ENCODE measurements at regions not wholly inside any gene's neighbourhood (a gene's known extent, or its start where the extent isn't known, plus 50 kb on each side); places are given as distances from the start of the nearest gene placed in this dataset.

DNA sequence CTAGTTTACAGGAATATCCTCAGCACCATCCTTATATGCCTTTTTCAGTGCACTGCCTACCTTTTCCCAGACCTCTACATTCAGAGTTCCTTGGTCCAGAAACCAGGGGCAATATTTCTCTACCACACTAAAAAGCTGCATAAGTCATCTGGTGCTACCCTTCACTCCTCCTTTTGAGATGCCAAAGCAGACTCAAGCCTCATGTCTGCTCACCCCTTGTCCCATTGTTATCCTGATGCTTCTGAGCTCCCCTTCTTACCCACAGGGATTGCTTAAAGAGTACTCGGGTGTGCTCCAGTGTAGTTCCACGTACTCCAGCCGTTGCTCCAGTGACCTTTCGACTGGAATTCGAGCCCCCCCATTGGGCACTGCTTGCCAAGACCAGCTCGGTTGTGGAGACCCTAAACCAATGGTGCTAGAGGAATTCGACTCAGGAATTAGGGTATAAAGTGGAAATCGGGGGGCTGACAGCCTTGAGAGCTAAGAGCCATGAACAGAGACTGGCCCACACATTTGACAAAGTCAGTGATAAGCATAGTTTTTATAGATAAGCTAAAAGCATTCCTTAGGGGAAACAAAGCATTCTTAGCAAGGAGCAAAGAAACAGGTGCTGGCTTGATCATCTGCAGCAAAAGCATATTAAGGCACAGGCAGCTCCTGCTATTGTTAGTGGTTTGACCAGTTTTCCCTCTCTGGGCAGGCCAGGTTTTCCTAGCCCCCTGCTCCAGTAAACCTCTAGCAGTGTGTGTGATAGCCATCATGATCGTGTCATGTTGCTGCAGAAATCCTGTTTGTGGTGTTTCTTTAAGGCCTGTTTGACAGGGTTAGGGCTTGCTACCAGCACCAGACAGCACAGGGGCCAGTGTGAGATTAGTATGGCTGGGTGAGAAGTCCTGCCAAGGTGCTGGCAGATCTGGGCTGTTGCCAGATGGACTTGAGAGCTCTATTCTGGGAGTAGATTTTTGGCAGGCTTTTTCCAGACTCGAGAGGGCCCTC lies 57.5 kb upstream of the WDR1 start:
- intact Hi-C loops (cut with micrococcal nuclease) = no loop called here
- H2AFZ ChIP-seq (ENCODE audit: insufficient read depth, low read depth, low read length, poor library complexity, severe bottlenecking) = no peak overlapping the region
- H3K9ac ChIP-seq (ENCODE audit: low read length) = no peak overlapping the region
- H3K27ac ChIP-seq (ENCODE audit: low read length in 2 of 2) = no peak overlapping the region
- ChIA-PET POLR2A (no interaction called here), CTCF (interaction anchor here (1.2 to 1.5 kb wide), 2 partner anchors 9 to 11 kb away, joined by 3 read pairs; no protein-coding TSS in a partner anchor)
- Mint-ChIP-seq H3K4me3 (no peak overlapping the region), H3K27me3 (peaks cover 45% of the 10 kb centered on the region), H3K4me1 (no peaks in the 10 kb centered on the region), H3K9me3 (ENCODE audit: insufficient read depth) (no peaks in the 10 kb centered on the region), H3K27ac (no peak overlapping the region)
- peaks cover 0 to 6% (median 0%) of the 10 kb centered on the region in 4 experiments for H3K27me3 ChIP-seq (replicated peaks in 1 of 4; ENCODE audit: control extremely low read depth in 1 of 4, control insufficient read depth in 3 of 4, insufficient read depth in 4 of 4, low read length in 3 of 4)
- TF ChIP-seq EZH2 (IDR thresholded peaks at IDR 0.05; ENCODE audit: borderline replicate concordance, insufficient read depth, low read depth, low read length, poor library complexity, severe bottlenecking) = no peak
- no peaks in the 10 kb centered on the region for H3K9me3 ChIP-seq (ENCODE audit: control extremely low read depth in 1 of 3, control insufficient read depth in 2 of 3, insufficient read depth in 1 of 3, low read length in 2 of 3)
- H4K20me1 ChIP-seq (ENCODE audit: control insufficient read depth, insufficient read depth, low read length, poor library complexity, severe bottlenecking) = no peaks in the 10 kb centered on the region
- WGBS (ENCODE audit: insufficient coverage) = 89% methylated on average over 10 of the region's 10 CpGs
- H3K4me2 ChIP-seq (replicated peaks; ENCODE audit: low read depth, low read length, poor library complexity, severe bottlenecking) = no peak overlapping the region
- H3K79me2 ChIP-seq (ENCODE audit: control insufficient read depth, insufficient read depth, low read length) = no peaks in the 10 kb centered on the region
- ATAC-seq (ENCODE audit: low read depth) = no peak
- DNase-seq = no peak
- no peaks in the 10 kb centered on the region for H3K36me3 ChIP-seq (replicated peaks in 1 of 2; ENCODE audit: control extremely low read depth in 1 of 2, control insufficient read depth in 1 of 2, extremely low read depth in 1 of 2, insufficient read depth in 2 of 2, low read length in 1 of 2)
- H3K4me1 ChIP-seq (ENCODE audit: control insufficient read depth in 2 of 2, insufficient read depth in 2 of 2, low read length in 2 of 2) = no peaks in the 10 kb centered on the region
- no peak overlapping the region for H3K4me3 ChIP-seq (ENCODE audit: control extremely low read depth in 1 of 5, extremely low read depth in 1 of 5, insufficient read depth in 1 of 5, low read depth in 2 of 5, low read length in 4 of 5)

- Mint-ChIP-seq H3K9me3 (ENCODE audit: insufficient read depth) (no peaks in the 10 kb centered on the region), H3K4me3 (no peak overlapping the region), H3K27ac (no peak overlapping the region), H3K27me3 (peaks cover 47% of the 10 kb centered on the region), H3K4me1 (no peaks in the 10 kb centered on the region)
- intact Hi-C loops (cut with micrococcal nuclease) = no loop called here
- Histone ChIP-seq H3K4me1 (ENCODE audit: control insufficient read depth in 2 of 2, insufficient read depth in 2 of 2, low read length in 2 of 2) (no peaks in the 10 kb centered on the region), H4K20me1 (ENCODE audit: control insufficient read depth, insufficient read depth, low read length, poor library complexity, severe bottlenecking) (no peaks in the 10 kb centered on the region), H2AFZ (ENCODE audit: insufficient read depth, low read depth, low read length, poor library complexity, severe bottlenecking) (no peak overlapping the region), H3K9me3 (ENCODE audit: control extremely low read depth in 1 of 3, control insufficient read depth in 2 of 3, insufficient read depth in 1 of 3, low read length in 2 of 3) (no peaks in the 10 kb centered on the region), H3K9ac (ENCODE audit: low read length) (no peak overlapping the region), H3K4me3 (ENCODE audit: control extremely low read depth in 1 of 5, extremely low read depth in 1 of 5, insufficient read depth in 1 of 5, low read depth in 2 of 5, low read length in 4 of 5) (no peak overlapping the region), H3K4me2 (replicated peaks; ENCODE audit: low read depth, low read length, poor library complexity, severe bottlenecking) (no peak overlapping the region), H3K36me3 (replicated peaks in 1 of 2; ENCODE audit: control extremely low read depth in 1 of 2, control insufficient read depth in 1 of 2, extremely low read depth in 1 of 2, insufficient read depth in 2 of 2, low read length in 1 of 2) (no peaks in the 10 kb centered on the region), H3K79me2 (ENCODE audit: control insufficient read depth, insufficient read depth, low read length) (no peaks in the 10 kb centered on the region), H3K27me3 (replicated peaks in 1 of 4; ENCODE audit: control extremely low read depth in 1 of 4, control insufficient read depth in 3 of 4, insufficient read depth in 4 of 4, low read length in 3 of 4) (peaks cover 0 to 6% (median 0%) of the 10 kb centered on the region in 4 experiments), H3K27ac (ENCODE audit: low read length in 2 of 2) (no peak overlapping the region)
- ChIA-PET POLR2A (no interaction called here), CTCF (interaction anchor here (1.7 kb wide), 1 partner anchor 10 kb away, joined by 4 read pairs; no protein-coding TSS in a partner anchor)
- 50% methylated on average over 2 of the region's 9 CpGs for WGBS (ENCODE audit: insufficient coverage)
- ATAC-seq (ENCODE audit: low read depth) = no peak
- no peak for DNase-seq
- TF ChIP-seq, protein P1, sequence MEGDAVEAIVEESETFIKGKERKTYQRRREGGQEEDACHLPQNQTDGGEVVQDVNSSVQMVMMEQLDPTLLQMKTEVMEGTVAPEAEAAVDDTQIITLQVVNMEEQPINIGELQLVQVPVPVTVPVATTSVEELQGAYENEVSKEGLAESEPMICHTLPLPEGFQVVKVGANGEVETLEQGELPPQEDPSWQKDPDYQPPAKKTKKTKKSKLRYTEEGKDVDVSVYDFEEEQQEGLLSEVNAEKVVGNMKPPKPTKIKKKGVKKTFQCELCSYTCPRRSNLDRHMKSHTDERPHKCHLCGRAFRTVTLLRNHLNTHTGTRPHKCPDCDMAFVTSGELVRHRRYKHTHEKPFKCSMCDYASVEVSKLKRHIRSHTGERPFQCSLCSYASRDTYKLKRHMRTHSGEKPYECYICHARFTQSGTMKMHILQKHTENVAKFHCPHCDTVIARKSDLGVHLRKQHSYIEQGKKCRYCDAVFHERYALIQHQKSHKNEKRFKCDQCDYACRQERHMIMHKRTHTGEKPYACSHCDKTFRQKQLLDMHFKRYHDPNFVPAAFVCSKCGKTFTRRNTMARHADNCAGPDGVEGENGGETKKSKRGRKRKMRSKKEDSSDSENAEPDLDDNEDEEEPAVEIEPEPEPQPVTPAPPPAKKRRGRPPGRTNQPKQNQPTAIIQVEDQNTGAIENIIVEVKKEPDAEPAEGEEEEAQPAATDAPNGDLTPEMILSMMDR (IDR thresholded peaks at IDR 0.05) = no peak
- no peak for TF ChIP-seq EZH2 (IDR thresholded peaks at IDR 0.05; ENCODE audit: borderline replicate concordance, insufficient read depth, low read depth, low read length, poor library complexity, severe bottlenecking)
These were observed 56.6 kb upstream of the WDR1 start for GRCh38 chr4:10173037-10173753.

Data from B cell (primary cell).